Left kidney (tissue), 1 donor: ENCODE measurements at regions not wholly inside any gene's neighbourhood (a gene's known extent, or its start where the extent isn't known, plus 50 kb on each side); places are given as distances from the start of the nearest gene placed in this dataset.
"Not testable (repeated sequence)": the region's sequence is repeated elsewhere in the genome, so short reads cannot be mapped to it uniquely, and the experiment has no call there.

Source experiments
- DNase-seq: peaks from one replicate; pipeline ENCODE4 v3.0.0-alpha.2; 2013

DNA sequence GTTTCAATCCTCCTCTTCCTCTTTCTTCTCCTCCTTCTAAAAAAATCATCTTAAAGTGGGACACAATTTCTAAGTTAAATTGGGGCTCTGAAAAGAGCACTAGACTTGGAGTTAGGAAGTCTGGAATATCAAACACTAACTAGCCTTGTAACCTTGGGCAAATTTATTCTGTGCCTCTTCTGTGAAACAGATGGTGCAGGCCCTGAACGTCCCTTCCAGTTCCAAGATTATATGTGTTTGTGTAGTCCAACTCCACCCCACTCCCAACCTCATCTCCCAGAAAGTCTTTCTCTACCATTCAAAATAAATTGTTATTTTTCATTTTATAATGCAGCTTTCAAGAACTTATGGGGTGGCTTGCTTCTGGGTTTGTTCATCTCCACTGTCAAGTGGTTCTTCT, 630.0 kb downstream of the LMO4 start:
- no peak for DNase-seq

DNA sequence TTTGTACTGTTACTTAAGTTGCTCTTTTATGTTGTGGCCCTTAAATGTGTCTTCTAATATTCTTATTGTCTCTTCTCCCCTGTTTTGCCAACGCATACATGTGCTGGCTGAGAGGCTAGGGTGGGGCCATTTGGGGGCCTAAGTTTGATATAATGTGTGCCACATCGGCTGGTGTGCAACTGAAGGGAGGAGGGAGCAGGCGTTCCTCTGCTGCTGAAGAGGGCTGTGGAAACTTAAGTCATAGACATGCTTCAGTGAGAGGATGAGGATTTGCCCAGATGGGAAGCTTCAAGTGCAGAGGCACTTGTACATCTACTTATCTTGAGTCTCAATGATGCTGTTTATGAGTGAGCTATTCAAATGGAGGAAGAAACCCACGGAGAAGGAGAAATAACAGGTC, 630.6 kb downstream of the LMO4 start:
- no peak for DNase-seq

DNA sequence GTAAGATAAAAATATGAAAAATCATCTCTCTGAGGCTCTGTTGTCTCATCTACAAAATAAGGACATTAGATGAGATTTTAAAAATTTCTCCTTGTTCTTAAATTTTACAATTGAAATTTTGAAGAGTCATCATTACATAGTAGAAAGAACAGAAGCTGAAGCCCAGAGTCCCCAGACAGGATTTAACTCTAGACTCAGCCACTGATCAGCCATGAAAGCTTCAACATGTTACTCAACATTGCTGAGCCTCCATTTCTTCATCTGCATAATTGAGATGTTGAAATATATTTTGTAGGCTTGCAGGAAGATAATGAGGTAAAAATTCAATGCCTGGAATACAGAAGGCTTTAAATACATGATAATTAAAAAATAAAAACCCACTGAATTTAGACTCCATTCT, 633.3 kb downstream of the LMO4 start:
- DNase-seq = no peak

DNA sequence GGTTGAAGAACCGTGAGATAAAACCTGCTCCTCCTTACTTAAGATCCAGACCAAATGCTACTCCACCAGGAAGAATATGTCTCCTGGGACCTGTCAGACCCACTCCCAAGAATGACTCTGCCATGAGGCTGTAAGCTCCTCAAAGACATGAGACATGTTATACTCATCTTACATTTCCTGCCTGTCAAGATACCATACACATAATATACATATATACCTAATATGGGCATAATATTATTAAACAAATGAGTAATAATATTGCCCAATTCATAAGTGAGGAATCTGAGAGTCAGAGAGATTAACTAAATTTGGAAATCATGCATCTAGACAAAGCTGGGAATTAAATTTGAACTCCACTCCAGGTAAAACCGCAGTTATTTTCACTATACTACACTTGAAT, 634.9 kb downstream of the LMO4 start:
- no peak for DNase-seq

DNA sequence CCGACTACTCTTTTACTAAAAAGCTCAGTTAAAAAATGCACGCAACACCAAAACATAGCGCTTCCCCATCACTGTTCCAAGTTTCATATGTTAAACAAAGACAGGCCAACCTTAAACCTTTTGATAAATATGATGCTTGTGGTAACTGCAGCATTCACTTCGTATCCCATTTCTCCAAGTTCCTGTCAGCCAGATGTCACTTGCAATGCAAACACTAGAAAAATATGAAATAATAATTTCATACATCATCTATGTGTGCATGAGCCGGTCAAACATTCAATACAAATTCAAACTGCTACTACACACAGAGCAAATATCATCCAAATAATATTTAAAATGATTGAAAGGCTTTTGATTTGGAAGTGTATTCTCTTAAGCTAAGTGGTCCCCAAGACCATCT, 636.5 kb downstream of the LMO4 start:
- no peak for DNase-seq

DNA sequence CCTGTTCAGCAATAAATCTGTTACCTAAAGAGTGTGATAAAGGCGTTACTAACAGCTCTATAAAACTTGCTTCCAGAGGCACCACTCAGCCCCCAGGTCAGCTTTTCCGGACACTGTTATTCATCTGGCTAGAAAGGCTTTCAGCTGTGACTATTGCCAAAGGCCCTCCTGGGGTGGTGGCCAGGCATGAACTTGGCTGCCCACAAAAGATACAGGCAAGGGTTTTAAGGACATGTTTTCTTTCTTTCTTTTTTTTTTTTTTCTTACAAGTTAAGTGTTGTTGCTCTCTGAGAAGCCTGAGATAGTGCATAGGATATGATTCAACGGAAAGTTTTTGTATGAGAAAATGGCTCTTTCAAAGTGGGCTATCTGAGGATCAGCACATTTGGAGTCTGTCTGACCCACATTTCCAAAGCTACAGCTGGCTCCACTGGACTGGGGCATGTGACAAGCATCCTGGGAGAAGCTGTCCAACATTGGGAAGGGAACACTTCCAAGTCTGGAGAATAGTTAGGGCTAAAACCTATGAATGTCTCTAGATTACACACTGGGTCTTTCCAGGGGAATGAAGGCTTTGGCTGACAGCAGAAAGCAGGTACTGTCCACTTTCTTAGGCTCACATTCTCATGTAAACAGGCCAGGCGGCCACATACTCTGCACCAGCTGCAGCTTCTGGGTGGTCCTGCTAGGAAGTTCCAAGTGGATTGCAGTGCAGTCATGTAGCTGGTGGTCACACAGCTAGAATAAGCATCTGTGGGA, 639.7 kb downstream of the LMO4 start:
- peak; percentile 52 for DNase-seq

DNA sequence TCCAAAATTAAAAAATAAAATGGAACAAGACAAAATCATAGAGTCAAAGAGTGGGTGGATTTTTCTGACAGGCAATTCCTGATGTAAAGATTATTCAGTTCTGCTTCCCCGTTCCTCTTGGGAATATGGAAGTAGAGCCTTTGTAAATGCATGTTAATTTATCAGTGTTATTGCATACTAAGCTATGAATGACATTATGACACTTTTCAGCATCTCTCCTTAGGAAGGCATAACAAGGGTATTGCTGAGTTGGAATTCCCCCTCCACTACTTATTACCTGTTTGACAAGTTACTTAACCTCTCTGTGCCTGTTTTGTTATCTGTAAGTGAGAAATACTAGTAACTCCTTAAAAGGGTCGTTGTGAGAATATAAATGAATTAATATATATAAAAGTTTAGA, 640.4 kb downstream of the LMO4 start:
- no peak for DNase-seq

DNA sequence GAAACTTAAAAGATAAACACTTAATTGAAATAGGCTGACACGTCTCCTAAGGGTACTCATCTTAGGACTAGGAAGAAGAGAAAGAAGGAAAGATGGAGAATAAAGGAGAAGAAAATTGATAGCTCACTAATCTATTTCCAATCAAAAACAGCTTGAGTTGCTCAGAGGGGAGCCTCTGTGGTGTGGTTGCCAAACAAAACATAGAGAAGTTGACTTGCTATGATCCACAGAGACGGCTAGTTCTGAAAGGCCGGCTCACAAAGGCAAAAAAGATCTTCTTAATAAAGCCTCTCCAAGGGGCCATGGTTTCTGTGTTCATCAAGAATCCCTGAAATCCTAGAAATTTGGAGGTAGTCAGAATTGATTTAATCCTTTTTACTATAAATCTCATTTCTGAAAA, 644.1 kb downstream of the LMO4 start:
- no peak for DNase-seq

DNA sequence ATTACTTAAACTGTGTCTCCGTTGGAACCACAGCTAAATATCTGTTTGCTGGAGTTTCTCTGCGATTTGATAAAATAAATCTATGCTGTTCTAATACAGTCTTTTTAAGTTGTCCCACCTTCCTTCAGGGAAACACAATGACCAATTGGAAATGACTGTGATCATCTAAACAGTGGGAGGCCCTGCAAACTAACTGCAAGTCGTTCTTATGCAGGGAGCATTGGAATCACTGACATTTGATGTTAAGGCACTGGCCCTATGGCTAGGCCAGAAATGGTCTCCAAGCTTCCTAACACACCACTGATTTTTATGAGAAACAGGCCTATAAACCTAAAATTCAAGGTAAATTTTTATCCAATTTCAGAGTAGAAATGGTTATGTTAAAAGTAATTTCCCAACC, 645.2 kb downstream of the LMO4 start:
- no peak for DNase-seq

DNA sequence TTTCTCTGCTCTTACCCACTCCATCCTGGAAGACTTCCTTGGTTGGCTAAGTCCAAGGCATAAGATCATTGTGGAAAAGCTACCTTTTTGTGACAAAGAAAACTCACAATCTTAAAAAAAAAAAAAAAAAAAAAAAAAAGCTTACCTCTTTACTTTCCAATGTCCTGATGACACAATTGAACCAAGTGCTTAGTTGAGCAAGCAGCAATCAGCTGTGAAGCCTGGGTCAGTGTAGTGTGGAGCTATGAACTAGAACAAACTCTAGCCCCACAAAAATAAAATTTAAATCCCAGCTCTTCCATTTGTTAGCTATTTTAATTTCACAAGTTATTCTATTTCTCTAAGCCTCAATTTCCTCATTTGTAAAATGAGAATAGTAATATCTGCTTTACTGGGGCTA, 647.6 kb downstream of the LMO4 start:
- no peak for DNase-seq

DNA sequence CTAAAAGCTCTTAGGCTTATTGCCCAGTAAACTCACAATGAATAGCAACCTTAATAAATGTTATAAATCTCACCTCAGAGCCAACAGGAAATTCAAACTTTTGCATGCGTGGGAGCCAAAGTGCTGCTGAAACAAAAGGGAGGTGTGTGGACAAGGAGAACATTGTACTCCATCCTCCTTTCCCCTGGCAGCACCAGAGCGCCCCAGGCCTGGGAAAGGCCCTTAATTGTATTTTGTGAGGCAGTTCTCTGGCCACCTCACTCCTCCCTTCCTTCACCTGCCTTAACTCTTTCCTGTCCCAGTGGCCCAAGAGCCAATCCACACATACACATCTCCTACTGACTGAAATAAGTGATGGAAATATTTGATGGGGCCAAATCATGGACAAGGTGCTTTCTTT, 648.5 kb downstream of the LMO4 start:
- DNase-seq = no peak

DNA sequence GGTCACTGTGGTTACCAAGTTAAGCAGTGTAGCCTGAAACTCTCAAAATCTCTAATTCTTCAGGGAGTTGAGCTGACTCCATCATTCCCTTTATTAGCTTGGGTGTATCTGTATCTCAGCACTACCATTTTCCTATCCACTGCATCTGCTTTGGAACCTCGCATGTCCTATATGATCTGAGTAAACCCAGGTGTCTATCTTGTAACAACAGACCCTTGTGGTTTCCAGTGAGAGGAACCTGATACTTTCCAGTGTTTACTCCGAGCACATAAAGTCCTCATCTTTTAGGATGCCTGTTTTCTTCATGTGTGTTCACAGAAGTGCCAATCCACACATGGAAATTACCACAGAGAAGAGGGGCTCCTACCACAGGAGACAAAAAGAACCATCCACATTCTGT, 650.4 kb downstream of the LMO4 start:
- no peak for DNase-seq

DNA sequence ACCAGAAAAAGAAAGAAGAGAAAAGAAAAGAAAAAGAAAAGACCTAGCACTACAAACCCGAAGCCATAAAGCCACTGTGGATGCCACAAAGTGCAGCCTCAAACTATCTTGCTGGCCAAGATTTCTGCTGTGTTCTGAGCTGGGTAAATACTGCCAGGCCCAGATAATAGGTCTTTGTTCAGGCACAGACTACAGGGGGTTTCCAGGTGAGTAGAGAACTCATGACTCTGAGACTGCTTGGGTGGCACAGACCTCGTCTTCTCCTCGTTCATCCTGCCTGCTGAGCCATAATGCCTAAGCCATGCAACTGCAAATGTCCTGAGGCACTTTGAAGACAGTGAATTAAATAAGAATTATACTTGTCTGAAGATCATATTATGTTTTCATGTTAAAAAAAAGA, 651.8 kb downstream of the LMO4 start:
- DNase-seq = no peak

DNA sequence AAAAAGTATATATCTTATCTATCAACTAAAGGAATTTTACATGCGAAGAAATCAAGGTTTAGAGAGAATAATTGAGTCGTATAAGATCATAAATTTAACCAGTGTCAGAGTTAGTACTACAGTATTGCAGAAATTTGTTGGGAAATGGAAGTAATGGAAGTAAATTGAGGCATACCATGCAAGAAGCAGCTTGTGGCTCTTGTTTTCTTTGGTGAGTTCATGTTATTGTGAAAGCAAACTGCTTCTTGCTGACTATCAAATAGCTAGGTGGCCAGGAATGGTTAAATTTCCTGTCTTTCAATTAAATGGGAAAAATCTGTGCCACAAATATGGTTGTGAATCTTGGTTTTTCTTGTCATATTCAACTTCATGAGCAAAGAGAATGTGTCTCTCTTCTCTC, 652.7 kb downstream of the LMO4 start:
- no peak for DNase-seq

DNA sequence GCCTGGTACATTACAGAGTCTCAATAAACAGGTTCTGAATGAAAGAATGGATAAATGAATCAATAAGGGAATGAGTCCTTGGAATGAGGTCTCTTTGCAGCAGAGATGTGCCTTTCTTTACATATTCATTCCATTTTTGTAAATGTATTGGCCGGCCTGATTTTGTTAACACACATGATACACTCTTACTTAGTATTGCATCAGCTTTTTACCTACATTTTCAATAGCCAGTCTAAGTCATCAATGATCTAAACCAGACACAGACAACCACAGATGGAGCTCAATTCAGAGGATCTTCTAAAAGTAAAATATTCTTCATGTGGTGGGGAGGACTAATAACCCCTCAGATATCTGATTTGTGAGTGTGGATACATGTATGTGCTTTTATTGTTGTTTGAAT, 653.1 kb downstream of the LMO4 start:
- no peak for DNase-seq

DNA sequence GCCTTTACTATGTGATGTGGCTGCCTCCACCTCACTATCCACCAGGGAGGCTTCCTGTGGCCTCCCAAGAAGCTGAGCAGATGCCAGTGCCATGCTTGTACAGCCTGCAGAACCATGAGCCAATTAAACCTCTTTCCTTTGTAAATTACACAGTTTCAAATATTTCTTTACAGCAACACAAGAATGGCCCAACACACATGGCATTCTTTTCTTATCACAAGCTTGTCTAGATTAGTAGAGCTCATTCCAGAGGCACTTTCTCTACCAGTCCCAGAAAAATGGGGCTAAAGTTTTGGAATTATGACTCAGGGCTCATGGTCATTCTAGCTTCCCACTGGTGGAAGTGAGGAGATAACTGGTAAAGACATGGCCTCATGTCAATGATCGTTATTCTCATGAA, 655.2 kb downstream of the LMO4 start:
- no peak for DNase-seq

DNA sequence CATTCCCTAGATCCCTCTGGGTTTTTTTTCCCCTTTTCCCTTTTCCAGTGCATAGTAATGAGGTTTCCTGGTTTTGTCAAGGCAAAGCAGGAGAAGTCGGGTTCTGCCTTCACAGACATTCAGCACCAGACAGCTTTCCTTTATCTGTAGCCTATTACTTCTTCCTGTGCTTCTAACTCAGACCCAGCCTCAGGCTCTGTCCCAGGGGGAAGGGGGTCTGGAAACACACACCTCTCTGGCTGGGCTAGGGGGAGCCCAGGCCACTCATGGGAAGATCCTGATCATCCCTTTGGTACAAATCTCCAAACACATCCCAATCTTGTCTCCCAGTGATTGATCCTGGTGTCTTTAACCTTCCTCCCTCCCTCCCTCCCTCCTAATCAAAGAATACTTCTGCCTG, 656.4 kb downstream of the LMO4 start:
- no peak for DNase-seq

DNA sequence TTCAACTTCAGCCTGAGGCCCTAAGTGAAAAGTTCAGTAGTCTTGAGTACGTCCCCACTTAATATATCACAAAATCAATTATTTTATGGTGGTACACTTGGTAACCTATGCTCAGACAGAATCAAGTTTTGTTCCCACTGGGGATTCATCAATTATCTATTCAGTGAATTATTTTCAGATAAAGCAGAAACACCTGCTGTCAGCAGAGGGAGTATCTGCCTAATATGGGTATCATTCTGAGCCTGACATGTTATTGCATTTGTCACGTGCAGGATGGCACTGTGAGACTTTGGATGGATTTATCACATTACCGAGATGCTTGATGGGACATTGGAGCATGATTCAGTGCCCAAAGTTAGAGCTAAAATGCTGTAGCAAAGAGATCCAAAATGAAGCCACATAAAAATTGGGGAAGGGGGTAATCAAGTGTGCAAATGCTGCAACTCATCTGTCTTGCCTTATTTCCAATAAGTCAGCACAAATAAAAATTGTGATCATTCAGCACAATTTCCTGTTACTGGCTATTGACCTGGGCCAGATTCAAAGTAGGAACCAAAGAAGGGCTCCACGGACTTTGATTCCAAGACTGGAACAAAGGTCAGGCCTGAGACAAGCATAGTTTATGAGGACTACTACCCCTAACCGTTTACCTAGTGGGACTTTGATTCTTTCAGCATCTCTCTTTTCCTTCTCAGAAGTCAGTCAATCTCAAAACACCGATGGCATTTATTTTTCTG, 657.6 kb downstream of the LMO4 start:
- DNase-seq = no peak

DNA sequence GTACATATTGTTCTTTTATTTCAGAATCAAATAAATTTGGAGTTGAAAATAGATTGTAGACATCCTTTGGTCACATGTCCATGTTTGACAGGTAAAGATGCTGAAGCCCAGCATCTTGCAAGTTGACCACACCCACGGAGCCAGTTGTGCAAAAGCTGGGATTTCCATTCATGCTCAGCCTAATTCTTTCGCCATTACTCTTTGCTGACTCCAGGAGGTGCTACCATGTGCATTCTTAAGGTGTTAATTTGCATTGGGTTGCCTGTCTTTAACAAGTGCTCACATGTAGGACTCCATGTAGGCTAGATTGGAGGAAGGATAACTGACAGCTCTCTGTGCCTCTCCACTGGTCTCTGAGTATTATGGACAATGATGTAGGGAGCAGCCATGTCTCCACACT, 660.7 kb downstream of the LMO4 start:
- no peak for DNase-seq

DNA sequence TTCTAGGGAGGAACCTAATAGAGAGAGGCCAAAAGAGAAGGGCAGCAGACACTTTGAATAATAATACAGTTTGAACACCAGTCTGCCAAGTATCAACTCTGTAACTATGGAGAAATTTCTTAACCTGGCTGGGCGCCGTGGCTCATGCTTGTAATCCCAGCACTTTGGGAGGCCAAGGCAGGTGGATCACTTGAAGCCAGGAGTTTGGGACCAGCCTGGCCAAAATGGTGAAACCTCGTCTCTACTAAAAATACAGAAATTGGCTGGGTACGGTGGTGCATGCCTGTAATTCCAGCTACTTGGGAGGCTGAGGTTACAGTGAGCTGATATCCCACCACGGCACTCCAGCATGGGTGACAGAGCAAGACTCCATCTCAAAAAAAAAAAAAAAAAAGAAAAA, 663.9 kb downstream of the LMO4 start:
- not testable (repeated sequence) for DNase-seq

DNA sequence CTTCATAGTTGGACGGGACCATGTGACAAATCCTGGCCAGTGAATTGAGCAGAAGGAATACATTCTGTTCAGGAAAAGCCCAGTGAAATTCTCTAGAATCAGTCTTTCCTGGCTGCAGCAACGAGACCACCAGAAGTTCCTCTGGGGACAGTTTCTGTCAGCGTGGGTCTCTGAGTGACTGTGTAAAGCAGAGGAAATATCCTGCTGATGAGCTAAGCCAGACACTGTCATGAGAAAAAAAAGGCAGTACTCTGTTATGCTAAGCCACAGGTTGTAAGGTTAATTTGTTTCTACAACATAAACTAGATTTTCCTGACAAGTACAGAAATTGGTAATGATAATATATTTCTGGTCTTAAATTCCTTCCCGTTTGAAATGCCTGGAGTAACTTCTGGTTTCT, 664.4 kb downstream of the LMO4 start:
- DNase-seq = no peak

DNA sequence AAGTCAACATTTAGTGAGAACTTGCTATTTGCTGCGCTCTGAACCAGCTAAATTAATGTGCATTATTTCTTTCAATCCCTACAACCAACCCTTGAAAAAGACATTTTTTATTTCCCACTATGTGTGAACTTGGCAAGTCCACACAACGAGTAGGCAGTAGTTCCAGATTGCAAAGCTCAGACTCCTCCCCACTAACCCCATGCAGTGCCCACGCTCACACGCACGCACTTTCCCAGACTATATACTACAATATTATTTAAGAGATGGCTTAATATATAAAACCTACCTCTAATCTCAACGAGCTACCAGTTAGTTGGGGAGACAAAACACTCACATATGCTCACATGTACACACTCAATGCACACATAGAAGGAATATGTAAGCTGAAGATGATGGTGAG, 671.2 kb downstream of the LMO4 start:
- no peak for DNase-seq

DNA sequence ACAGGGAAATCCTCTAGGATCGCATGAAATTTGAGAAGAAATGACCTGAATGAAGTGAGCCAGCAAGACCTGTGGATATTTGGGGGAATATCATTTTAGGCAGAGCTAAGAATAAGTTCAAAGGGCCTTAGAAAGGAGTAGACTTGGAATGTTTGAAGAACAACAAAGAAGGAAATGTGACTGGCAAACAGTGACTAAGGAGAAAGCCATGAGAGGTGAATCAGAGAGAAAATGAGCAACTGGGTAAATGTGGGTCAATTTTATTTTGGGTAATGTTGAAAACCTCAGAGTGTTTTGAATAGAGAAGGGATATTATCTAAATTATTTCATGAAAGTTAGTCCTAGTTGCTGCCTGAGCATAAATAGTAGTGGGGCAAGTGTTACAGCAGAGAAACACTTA, 672.8 kb downstream of the LMO4 start:
- DNase-seq = no peak

DNA sequence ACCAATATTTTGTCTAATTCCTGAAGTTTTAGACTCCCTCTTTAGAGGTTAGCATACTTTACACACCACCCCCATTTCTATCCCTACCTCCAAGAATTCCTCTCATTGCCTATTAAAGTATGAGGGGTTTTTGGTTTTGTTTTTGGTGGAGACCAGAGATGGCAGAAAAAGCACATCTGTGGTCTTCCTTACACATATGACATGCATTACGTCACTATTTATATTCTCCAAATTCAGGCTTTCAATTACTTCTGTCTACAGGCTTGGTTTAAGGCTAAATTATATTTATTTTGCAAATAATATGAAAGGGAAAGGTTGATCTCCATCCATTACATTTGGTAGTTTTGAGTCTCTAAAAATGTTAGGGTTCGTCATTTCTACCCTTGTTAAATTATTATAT, 674.6 kb downstream of the LMO4 start:
- no peak for DNase-seq
